ENCODE measurements at regions not wholly inside any gene's neighbourhood (a gene's known extent, or its start where the extent isn't known, plus 50 kb on each side); places are given as distances from the start of the nearest gene placed in this dataset.

DNA sequence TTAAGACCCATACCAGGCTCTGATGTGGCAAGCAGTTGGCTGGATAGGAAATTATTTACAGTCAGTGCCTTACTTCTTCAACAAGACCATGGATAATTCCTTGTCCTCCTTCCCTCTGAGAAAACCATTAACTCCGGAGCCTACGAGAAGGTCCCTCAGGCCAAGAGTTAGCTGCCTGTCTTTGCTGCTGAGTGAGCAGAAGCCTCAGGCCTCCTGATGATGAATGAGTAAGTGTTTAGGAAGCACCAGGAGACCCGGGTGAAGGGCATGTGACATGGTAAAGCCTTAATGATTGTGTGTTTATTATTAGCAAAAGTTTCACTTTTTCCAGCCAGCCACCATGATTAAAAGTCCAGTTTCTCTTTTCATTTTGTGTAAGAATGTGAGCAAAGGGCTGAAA lies 174.9 kb upstream of the TOPAZ1 start (continued):
- TF ChIP-seq, protein P1, sequence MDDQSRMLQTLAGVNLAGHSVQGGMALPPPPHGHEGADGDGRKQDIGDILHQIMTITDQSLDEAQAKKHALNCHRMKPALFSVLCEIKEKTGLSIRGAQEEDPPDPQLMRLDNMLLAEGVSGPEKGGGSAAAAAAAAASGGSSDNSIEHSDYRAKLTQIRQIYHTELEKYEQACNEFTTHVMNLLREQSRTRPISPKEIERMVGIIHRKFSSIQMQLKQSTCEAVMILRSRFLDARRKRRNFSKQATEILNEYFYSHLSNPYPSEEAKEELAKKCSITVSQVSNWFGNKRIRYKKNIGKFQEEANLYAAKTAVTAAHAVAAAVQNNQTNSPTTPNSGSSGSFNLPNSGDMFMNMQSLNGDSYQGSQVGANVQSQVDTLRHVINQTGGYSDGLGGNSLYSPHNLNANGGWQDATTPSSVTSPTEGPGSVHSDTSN (IDR thresholded peaks at IDR 0.05): no peak
- TF ChIP-seq CTCF (IDR thresholded peaks at IDR 0.05): no peak
- no peak for TF ChIP-seq GATA2 (CRISPR knock-in tag; IDR thresholded peaks at IDR 0.05)
- no peak for TF ChIP-seq EP300 (IDR thresholded peaks at IDR 0.05; ENCODE audit: borderline replicate concordance in 1 of 2, low read depth in 1 of 2, low read length in 1 of 2)

- 90% methylated on average over 2 of the region's 6 CpGs for WGBS (ENCODE audit: low lambda C conversion rate)
These were observed 174.3 kb upstream of the TOPAZ1 start for GRCh38 chr3:44067431-44067830.

More at GRCh38 chr3:44067431-44067830, 174.3 kb upstream of the TOPAZ1 start:
- H4K20me1 ChIP-seq (ENCODE audit: insufficient read depth): peaks cover 12% of the 10 kb centered on the region
- H3K4me1 ChIP-seq (ENCODE audit: control insufficient read depth in 1 of 2, insufficient read depth in 2 of 2, low read depth in 1 of 2, low read length in 1 of 2): peaks cover 27 to 30% of the 10 kb centered on the region in 2 experiments
- no peaks in the 10 kb centered on the region for H3K27me3 ChIP-seq (ENCODE audit: insufficient read depth)
- no peak for DNase-seq
- ChIA-PET CTCF (interaction anchor here (1.2 to 2.0 kb wide), 5 partner anchors 9 to 131 kb away, joined by 3 to 5 read pairs (median 5); no protein-coding TSS in a partner anchor), POLR2A (no interaction called here)
- no peaks in the 10 kb centered on the region for H3K9me2 ChIP-seq
- H3K27ac ChIP-seq (ENCODE audit: low read depth in 2 of 2, low read length in 1 of 2): no peak overlapping the region
- no peak overlapping the region for H3K4me3 ChIP-seq (ENCODE audit: low read depth in 2 of 2, low read length in 1 of 2)
- H3K36me3 ChIP-seq (replicated peaks in 1 of 2; ENCODE audit: control insufficient read depth in 1 of 2, insufficient read depth in 2 of 2, low read length in 1 of 2): no peaks in the 10 kb centered on the region
- H3K4me2 ChIP-seq: no peak overlapping the region
- no peaks in the 10 kb centered on the region; the same call in 1 of the 2 replicates for H3K79me2 ChIP-seq (ENCODE audit: insufficient read depth)
- H3F3A ChIP-seq (replicated peaks; ENCODE audit: insufficient read depth): peaks cover 19% of the 10 kb centered on the region
- H3K9me3 ChIP-seq: no peaks in the 10 kb centered on the region
- no peak overlapping the region for H2AFZ ChIP-seq (ENCODE audit: low read depth)
- no peak overlapping the region for H3K9ac ChIP-seq
- TF ChIP-seq, protein P1 (IDR thresholded peaks at IDR 0.05): no peak
- TF ChIP-seq RAD21 (IDR thresholded peaks at IDR 0.05; ENCODE audit: low read length): no peak
- TF ChIP-seq EZH2phosphoT487 (IDR thresholded peaks at IDR 0.05; ENCODE audit: borderline replicate concordance, low read depth): no peak
- TF ChIP-seq YY1 (IDR thresholded peaks at IDR 0.05; ENCODE audit: low read depth): no peak
- TF ChIP-seq NRF1 (IDR thresholded peaks at IDR 0.05; ENCODE audit: low read depth, low read length): no peak
- no peak for TF ChIP-seq SIN3A (IDR thresholded peaks at IDR 0.05; ENCODE audit: borderline replicate concordance, low read depth, low read length)
- TF ChIP-seq RXRA (IDR thresholded peaks at IDR 0.05; ENCODE audit: borderline replicate concordance, low read depth): no peak
- no peak for TF ChIP-seq CHD2 (IDR thresholded peaks at IDR 0.05; ENCODE audit: low read length, partially characterized antibody)
- TF ChIP-seq NFIC (IDR thresholded peaks at IDR 0.05; ENCODE audit: borderline replicate concordance): no peak
- no peak for TF ChIP-seq FOXJ3 (CRISPR knock-in tag; IDR thresholded peaks at IDR 0.05)
- TF ChIP-seq GATA2 (CRISPR knock-in tag; IDR thresholded peaks at IDR 0.05): no peak
- no peak for TF ChIP-seq SMC3 (IDR thresholded peaks at IDR 0.05; ENCODE audit: low read depth, low read length)
- TF ChIP-seq GABPA (IDR thresholded peaks at IDR 0.05; ENCODE audit: low read depth): no peak
- no peak for TF ChIP-seq EP300 (IDR thresholded peaks at IDR 0.05; ENCODE audit: borderline replicate concordance in 1 of 2, low read depth in 1 of 2, low read length in 1 of 2)
- no peak for TF ChIP-seq RFX5 (IDR thresholded peaks at IDR 0.05; ENCODE audit: low read length)
- TF ChIP-seq TAF1 (IDR thresholded peaks at IDR 0.05; ENCODE audit: borderline replicate concordance, low read depth, low read length): no peak
- no peak for TF ChIP-seq IRF3 (IDR thresholded peaks at IDR 0.05; ENCODE audit: low read depth, low read length)
